ENCODE measurements at regions not wholly inside any gene's neighbourhood (a gene's known extent, or its start where the extent isn't known, plus 50 kb on each side); places are given as distances from the start of the nearest gene placed in this dataset.

DNA sequence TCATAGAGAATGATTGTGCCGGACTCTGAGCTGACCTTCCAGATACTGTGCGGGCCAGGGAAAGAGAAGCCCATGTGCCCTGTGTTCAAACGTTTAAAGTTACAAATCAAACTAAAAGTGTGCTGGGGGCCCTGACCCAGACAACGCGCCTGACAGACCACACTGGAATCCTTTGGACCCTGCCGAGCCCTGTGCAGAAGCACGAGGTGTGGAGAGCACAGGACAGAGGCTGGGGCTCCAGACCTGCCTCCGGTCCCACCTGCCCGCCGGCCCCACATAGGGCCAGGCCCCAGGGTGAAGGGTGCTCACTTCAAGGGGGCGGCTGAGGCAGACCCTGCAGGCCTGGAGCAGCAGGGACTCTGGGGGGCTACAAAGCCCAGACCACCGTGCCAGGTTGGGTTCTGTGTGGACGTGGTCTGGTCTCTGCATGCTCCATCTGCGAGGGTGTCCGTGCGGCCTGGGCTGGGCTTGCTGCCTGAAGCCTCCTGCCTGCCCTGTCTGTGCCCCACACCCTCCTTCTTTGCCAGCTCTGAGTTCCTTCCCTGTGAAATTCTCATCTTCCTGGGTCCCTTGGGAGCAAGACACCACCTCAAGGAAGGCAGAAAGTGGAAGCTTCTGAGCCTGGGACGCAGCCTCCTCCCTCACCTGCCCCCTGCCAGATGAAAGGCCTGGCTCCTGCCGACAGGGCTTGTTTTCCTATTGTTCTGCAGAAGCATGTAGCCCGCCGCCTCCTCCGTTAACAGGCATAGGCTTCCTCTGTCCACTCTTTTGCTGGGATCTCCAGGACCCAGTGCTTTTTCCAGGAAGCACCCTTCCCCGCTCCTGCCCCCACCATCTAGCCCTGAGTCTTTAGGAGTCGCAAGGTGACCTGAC, 186.2 kb downstream of the ERMARD start:
- no peak for DNase-seq

DNA sequence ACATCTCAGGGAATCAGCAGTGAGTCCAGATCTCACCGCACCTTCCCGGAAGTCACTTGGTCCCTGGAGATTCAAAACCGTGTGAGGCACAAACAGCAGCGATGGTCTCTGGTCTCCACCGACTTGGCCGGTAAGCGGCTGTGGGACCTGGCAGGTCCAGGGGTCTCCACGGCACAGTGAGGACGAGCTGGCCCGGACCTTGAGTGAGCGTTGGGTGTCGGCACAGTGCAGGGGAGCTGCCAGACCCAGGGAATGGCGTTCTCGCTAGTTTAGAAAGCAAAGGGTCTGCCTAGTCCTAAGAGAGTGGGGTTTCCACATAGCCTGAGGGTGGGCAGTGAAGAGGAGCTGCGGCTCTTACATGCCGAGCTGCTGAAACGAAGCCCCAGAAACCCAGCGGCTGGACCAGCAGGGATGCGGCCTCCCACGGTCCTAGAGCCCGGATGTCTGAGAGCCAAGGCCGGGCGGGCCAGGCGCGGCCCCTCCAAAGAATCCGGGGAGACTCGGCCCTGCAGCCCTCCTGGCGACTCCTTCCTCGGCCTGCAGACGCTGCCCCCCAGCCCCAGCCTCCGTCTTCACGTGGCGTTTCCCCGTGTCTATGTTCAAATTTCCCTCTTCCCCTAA, 185.0 kb downstream of the ERMARD start:
- no peak for DNase-seq

DNA sequence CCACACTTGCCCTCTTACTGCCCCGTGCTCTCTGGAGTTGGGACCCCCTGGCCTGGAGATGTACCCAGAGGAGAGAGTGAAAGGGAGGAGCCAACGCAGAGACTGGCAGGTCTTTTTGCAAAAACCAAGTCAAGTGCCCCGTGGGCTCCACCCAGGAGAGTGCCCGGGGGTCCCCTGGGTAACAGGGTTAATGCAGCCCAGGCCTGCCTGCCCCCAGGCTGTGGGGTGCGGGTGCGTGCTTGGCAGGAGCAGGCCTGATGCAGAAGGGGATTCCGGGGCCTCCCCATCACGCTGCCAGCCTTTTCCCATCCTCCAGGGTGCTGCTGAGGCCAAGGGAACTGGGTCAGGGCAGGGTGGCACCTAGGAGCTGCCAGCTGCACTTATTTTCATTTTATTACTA, 184.4 kb downstream of the ERMARD start:
- no peak for DNase-seq

DNA sequence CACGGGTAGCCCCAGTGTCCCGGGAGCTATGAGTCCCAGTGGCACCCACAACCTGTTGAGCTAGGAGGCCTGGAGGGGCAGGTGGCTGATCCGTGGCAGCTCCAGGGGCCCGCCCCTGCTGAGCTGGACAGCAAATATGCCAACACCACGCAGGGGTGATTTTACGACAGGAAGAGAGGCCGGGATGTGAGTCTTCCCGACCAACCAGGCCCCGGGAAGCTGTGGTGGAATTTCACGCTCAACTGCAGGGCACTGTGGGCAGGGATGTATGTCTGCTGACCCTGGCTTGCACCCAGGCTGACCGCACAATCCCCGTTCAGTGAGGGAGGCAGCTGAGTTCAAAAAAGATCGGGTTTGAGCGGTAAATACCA, 183.9 kb downstream of the ERMARD start:
- DNase-seq, result no peak

DNA sequence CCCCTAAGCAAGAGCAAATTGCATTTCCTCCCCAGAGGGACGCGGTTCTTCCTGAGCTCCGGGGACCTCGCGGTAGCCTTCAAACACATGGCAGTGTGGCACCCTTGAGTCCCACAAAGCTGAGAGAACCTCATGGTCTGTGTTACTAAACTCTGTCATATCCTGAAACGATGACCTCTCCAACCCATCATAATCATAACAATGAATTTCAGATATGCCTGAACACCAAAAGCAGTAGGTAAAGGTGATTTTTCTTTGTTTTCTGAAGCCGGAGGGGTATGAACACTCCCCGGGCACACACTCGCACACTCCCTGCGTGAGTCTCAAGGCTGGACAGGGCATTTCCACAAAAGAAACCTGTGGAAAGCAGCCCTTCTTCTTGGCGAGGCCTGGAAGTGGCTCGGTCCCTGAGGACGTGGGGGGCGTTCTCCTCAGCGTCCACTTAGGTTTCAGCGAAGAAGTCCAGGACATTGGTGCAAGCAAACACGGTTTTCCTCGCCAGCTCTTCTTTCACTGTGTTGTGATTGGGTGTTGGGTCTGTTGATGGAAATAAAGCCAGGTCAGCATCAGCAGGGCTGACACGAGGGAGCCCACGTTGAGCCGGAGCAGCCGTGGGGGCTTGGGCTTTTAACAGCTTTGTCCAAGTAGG, 183.4 kb downstream of the ERMARD start:
- no peak for DNase-seq

DNA sequence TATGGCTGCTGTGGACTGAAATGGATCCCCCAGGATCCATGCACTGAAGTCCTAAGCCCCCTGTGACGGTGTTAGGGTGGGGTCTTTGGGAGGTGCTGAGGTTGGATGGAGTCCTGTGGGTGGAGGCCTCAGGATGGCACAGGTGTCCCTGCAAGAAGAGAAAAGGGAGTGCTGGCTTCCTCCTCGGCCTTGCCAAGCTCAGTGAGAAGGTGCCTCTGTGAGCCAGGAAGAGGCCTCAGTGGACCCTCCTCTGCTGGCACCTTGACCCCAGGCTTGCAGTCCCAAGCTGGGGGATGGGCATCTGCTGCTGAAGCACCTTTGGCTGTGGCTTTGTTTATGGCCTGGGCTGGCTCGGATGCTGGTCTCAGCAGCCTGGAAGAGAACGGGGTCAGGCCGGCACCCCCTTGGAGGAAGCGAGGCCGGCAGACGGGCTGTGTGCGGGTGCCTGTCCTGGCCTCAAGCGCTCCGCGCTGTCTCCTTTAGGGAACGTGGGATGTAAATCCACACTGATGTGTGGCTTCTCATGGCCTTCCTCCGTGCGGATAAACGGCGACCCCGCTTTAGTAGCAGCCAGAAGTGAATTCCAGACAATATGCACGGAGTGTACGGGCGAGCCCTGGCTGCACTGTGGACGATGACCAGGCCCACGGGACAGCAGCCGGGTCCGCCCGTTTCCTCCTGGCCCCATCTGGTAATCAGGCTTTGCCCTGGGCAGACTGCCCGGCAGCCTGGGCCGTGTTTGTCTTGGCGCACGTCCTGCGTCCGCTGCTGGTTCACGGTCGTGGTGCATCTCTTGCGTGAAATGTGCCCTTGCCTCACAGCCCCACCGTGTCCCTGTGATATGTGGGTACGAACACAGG, 182.6 kb downstream of the ERMARD start:
- no peak for DNase-seq

DNA sequence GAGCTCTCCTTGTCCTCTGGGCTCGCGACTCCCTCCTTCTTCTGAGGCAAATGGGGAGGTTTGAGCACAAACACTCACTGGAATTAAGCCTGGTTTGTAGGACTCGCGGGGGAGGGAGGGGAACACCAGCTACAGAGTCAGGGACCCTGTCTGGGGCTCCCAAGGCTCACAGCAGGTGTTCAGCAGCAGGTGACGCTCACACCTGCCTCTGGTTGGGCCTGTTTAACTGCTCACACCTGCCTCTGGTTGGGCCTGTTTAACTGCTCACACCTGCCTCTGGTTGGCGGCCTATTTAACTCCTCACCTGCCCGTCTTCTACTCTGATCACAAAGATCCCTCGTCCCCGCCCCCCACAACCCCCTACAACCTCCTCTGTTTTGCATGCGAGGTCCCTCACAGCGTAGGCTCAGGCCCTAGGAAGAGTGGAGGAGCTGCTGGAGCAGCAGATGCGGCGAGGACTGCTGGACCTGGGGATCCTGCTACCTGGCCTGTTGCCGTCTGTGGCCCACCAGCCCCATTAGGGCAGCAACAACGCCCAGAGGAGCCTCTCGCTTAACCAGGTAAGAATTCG, 181.9 kb downstream of the ERMARD start:
- DNase-seq, result no peak

DNA sequence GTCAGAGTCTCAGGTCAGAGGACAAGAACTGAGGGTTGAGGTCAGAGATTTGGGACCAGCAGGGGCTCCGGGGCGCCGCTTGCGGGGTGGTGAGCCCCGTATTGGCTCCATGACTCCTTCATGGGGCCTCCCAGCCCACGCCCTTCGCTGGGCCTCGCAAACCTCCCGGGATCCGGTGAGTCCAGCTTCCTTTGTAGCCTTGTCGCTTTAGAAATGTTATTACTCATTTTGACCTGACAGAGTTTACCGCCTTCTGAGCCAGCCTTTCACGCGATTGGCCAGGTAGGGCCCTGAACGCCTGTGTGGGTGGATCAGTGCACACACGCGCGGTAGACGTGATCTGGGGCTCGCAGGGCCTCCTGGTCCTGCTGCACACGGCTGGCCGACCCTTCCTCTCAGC, 181.1 kb downstream of the ERMARD start:
- DNase-seq, result no peak

DNA sequence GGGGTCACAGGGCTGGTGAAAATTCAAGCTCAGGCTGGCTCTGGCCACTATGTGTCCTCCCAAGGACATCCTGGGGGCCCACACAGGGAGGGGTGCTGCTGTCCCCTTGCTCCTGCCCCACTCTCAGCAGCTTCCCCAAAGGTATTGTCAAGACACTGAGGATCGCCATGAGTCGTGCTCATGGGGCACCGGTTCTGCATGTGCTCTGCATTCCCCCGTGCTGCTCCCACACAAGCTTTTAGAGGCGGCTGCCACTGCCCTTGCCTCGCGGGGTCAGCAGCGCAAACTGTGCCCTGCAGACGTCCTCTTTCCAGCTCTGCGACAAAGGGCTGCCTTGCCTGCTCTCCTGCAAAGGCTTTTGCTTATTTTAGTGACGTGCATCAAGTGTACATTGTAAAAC, 179.8 kb downstream of the ERMARD start:
- no peak for DNase-seq

DNA sequence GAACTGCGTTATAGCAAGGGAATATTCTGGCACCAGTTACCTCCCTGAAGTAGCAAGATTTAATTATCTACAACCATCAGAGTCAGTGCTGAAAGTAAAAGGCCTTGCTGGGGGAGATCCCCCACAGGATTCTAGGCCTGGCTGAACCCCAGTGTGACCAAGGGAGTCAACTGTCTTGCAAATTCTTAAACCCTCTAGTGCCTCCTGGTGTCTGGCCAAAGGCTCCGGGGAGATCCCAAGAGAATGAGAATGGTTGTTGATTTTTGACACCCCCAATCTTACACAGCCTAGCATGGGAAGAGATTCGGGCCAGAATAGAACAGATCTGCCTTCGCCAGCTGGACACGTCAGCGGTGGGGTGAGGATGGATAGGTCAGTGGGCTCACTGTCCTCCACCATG, 179.4 kb downstream of the ERMARD start:
- DNase-seq, result no peak

DNA sequence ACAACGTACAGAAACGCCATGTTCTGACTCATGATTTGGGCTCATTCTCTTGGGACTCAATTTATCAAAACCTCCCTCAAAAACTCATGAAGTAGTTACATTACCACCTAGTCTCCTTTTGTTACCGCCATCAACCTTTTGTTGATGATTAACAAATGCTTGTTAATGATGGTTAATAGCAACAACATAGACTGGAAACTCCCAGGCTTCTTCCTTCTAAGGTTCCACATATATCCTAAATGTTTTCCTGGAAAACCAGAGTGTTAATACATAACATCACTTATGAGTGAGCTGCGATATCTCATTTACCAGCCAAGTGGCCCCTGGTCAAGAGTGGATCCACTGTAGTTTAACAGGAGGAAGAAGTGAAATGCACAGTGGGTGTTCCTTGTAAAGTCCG, 176.3 kb downstream of the ERMARD start:
- DNase-seq, result no peak

DNA sequence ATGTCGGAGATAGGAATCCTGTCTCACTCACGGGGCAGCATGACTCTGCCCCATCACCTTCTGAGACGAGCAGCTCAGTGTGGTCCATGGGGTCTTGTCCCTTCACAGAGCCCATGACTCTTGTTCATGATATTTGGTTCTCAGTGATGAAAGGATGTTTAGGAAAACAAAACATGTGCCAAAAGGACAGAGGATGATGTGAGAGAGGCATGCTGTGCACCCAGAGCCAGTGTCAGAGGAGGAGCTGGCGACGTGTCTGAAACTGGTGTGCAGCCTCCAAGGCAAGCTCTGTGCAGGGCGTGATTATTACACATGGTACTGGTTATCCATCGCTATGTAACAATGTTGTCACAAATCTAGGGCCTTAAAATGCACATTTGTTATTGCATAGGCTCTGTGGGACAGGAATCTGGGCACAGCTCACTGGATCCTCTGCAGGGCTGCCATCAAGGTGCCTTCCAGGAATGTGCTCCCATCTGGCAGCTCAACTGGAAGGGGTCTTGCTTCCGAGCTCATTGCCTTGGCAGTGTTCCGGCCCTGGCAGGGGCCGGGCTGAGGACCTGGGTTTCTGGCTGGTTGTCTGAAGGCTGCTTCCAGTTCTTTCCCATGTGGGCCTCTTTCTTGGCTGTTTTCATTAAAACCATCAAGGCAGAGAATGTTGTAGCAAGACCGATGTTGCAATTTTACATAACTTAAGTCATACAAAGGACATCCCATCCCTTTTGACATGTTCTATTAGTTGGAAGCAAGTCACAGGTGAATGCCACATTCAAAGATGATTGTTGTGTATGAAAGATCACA, 175.4 kb downstream of the ERMARD start:
- DNase-seq, result no peak

DNA sequence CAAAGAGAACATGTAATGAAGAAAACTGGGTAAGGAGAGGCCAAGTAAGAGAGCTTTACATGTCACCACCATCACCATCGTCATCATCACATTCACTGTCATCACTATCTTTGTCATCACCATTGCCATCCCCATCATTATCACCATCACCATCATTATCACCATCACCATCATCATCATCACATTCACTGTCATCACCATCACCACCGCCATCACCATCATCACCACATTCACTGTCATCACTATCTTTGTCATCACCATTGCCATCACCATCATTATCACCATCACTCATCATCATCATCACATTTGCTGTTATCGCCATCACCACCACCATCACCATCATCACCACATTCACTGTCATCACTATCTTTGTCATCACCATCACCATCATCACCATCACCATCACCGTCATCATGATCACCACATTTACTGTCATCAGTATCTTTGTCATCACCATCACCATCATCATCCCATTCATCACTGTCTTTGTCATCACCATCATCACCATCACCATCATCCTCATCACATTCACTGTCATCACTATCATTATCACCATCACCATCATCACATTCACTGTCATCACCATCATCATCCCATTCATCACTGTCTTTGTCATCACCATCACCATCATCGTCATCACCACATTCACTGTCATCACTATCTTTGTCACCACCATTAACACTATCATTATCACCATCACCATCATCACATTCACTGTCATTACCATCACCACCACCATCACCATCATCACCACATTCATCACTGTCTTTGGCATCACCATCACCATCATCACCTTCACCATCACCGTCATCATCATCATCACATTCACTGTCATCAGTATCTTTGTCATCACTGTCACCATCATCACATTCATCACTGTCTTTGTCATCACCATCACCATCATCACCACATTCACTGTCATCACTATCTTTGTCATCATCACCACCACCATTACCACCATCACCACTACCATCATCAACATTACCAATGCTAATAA, 172.3 kb downstream of the ERMARD start:
- DNase-seq, result no peak

DNA sequence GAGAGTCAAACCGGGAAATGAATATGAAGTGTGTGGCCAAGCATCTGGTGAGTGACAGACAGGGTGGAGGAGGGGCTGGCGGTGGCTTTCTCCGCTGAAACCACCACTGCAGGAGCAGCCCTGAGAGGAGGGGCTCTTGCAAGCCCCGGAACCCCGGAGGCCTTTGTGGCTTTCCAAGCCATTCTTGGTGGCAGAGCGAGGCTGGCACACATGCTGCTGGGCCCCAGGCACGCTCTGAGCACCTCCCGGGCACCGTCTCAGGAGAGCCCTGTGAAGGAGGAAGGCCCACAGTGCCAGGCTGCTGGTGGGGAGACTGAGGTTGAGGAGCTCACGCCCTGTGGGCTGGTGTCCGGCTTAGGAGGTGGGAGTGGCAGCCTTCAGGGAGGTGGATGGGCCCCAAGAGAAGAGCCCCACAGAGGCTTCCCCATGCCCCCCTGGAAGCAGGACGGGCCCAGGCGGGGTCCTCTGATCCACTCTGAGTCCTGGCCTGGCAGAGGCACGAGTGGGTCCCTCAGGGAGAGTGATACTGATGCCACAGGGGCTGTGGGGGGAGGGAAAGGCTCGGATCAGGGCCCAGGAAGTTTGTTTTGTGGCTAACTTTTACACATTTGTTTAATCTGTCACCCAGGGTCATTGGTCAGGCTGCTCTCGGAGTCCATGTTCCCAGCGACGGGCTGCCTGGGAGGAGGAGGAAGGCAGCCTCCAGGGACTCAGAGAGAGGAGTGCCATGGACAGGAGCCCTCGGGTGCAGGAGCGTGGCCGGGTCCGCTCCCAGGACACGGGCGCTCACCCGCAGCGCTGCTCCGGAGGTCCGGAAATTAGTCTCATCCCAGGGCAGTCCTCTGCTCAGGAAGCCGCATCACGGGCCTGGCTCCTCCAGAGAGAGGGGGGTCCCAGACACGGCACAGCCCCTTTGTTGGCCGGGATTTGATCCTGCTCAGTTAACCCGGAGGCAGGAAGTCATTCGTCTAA, 170.7 kb downstream of the ERMARD start:
- DNase-seq, result no peak

DNA sequence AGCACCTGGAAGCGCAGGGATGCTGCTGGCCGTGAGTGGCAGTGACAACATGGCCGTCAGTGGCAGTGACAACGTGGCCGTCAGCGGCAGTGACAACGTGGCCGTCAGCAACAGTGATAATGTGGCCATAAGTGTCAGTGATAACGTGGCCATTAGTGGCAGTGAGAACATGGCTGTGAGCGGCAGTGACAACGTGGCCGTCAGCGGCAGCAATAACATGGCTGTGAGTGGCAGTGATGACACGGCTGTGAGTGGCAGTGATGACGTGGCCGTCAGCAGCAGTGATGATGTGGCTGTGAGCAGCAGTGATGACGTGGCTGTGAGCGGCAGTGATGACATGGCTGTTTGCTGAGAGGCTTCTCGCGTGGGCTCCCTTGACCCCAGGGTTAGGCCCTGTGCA, 169.8 kb downstream of the ERMARD start:
- DNase-seq, result peak in 1 of 4 experiments; percentile 34

DNA sequence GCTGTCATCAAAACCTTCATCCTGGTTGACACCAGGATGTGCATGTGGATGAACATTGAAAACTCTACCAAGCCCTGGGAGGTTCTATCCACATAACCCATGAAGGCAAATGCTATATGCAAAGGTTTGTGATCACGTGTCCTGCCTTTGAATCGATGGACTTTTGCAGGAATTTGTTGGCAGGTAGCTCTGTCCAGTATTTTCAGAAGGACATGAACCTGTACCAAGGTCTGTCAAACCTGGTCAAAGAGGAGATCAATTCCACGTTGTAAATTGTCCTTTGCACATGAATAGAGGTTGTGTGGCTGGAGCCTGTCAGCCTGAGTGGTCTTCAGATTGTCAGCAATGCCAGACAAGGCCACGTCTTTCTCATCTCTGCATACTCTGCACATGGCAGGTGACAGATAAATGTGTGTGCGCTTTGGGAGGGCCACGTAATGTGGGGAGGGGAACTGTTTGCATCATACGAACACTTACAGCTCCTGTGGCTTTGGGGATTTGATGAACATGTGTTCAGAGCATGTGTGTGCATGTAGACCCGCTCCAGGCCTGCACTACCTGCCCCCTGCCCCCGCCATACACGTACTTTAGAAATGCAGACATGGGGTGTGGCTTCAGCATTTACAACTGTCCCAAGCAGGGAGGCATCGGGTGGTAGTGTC, 169.1 kb downstream of the ERMARD start:
- DNase-seq, result no peak

DNA sequence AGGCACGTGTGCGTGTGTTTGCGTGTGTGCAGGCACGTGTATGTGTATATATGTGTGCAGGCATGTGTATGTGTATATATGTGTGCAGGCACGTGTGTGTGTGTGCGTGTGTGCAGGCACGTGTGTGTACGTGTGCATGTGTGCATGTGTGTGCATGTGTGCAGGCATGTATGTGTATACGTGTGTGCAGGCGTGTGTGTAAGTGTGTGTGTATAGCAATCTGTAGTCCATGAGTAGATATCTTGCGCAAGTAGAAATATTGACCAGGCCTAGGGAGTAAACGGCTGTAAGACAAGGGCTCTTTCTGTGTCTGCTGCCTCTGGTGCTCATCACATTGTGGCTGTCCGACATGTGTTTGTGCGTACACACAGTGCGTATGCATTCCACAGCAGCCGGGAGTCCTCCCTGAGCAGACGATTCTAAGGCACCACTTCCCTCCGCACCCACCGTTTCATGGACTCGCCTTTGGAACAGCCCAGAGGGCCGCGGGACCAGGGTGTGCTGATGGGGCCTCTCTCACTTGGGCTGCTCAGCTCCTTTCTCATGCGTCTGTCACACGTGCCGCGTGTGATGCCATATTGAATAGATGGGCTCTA, 167.6 kb downstream of the ERMARD start:
- no peak for DNase-seq

DNA sequence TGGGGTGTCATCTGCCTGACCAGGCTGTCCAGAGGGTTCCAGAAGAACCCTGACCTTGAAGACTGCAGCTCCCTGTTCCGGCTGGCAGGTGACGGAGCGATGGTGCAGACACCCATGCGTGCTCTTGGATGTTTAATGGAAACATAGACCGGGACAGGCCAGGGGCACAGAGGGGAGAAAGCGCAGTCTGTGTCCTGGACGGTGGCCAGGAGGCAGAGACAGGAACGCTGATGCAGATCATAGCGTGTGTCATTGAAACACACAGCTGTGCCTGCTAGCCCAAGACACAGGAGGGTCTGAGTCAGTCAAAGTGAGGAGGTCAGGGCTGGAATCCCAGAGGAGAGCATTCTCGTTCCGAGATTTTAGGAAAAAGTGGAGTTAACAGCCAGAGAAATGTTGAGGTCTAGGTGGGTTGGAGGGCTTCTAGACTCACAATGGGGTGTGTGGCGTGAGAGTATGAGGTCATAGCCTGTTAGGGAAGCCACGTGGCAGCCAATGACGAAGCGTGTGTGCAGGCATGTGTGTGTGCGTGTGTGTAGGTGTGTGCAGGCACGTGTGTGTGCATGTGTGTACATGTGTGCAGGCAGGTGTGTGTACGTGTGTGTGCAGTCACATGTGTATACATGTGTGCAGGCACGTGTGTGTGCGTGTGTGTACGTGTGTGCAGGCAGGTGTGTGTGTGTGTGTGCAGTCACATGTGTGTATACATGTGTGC, 167.0 kb downstream of the ERMARD start:
- no peak for DNase-seq
